Rectal smooth muscle tissue (tissue), 1 donor: ENCODE measurements at regions not wholly inside any gene's neighbourhood (a gene's known extent, or its start where the extent isn't known, plus 50 kb on each side); places are given as distances from the start of the nearest gene placed in this dataset.
"Not testable (repeated sequence)": the region's sequence is repeated elsewhere in the genome, so short reads cannot be mapped to it uniquely, and the experiment has no call there.

Source experiments
- H3K27ac ChIP-seq: one replicate; pipeline ENCODE4 v1.7.0; 2013; ENCODE audit warnings: low read depth, low read length, inconsistent platforms
- H3K27me3 ChIP-seq: one replicate; pipeline ENCODE4 v1.7.0; 2013; ENCODE audit warnings: low read length; ENCODE audit not compliant: control insufficient read depth, insufficient read depth
- H3K36me3 ChIP-seq: one replicate; pipeline ENCODE4 v1.7.0; 2013; ENCODE audit warnings: low read length; ENCODE audit not compliant: control insufficient read depth, insufficient read depth
- H3K4me1 ChIP-seq: one replicate; pipeline ENCODE4 v1.7.0; 2013; ENCODE audit warnings: low read length; ENCODE audit not compliant: control insufficient read depth, insufficient read depth
- H3K4me3 ChIP-seq: one replicate; pipeline ENCODE4 v1.7.0; 2013; ENCODE audit warnings: low read length
- H3K9ac ChIP-seq: one replicate; pipeline ENCODE4 v1.7.0; 2013; ENCODE audit warnings: low read length

GRCh38 chr5:89313044-89313443, 430.1 kb upstream of the MEF2C start:
- Histone ChIP-seq H3K4me3 (no peak overlapping the region), H3K9ac (no peak overlapping the region), H3K27me3 (no peaks in the 10 kb centered on the region), H3K4me1 (peaks cover 11% of the 10 kb centered on the region), H3K36me3 (no peaks in the 10 kb centered on the region), H3K27ac (no peak overlapping the region)

DNA sequence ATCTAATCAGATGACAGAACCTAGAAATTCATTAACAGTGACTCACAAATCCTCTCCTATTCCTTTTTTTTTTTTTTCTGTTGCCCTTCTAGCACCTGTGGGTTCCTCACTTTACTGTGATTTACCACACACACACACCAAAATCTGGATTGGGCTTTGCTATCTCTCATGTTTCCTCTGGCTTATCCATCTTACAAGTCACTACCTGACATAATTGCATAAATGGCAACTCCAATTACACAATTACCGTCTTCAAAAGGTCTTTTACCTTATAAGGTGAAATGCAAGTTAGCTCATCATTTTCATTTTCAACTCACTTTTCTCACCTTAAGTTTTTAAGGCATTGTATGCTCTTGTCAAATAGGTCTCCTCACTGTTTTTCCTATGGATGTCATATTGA, 426.3 kb upstream of the MEF2C start:
- no peak overlapping the region for H3K4me3 ChIP-seq
- H3K9ac ChIP-seq, result no peak overlapping the region

GRCh38 chr5:89308606-89309040, 425.6 kb upstream of the MEF2C start:
- no peak overlapping the region for H3K4me3 ChIP-seq
- peaks cover 1% of the 10 kb centered on the region for H3K4me1 ChIP-seq
- no peak overlapping the region for H3K27ac ChIP-seq
- no peaks in the 10 kb centered on the region for H3K36me3 ChIP-seq
- H3K27me3 ChIP-seq, result no peaks in the 10 kb centered on the region
- no peak overlapping the region for H3K9ac ChIP-seq

More for the DNA sequence above, 426.3 kb upstream of the MEF2C start:
- Histone ChIP-seq H3K36me3 (no peaks in the 10 kb centered on the region), H3K4me1 (peaks cover 8% of the 10 kb centered on the region), H3K27me3 (no peaks in the 10 kb centered on the region), H3K27ac (no peak overlapping the region)

GRCh38 chr5:89307972-89308371, 425.0 kb upstream of the MEF2C start:
- H3K36me3 ChIP-seq, result no peaks in the 10 kb centered on the region

DNA sequence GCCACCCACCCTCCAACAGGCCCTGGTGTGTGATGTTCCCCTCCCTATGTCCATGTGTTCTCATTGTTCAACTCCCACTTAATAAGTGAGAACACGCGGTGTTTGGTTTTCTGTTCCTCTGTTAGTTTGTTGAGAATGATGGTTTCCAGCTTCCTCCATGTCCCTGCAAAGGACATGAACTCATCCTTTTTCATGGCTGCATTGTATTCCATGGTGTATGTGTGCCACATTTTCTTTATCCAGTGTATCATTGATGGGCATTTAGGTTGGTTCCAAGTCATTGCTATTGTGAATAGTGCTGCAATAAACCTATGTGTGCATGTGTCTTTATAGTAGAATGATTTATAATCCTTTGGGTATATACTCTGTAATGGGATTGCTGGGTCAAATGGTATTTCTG, 424.2 kb upstream of the MEF2C start:
- H3K4me1 ChIP-seq, H3K4me3 ChIP-seq, H3K36me3 ChIP-seq, H3K9ac ChIP-seq, H3K27me3 ChIP-seq, H3K27ac ChIP-seq: not testable (repeated sequence)

More at GRCh38 chr5:89307972-89308371, 425.0 kb upstream of the MEF2C start:
- H3K27ac ChIP-seq, result no peak overlapping the region
- no peak overlapping the region for H3K9ac ChIP-seq
- no peaks in the 10 kb centered on the region for H3K4me1 ChIP-seq
- no peaks in the 10 kb centered on the region for H3K27me3 ChIP-seq
- H3K4me3 ChIP-seq, result no peak overlapping the region

GRCh38 chr5:89303033-89303480, 420.1 kb upstream of the MEF2C start:
- no peaks in the 10 kb centered on the region for H3K4me1 ChIP-seq
- H3K9ac ChIP-seq, result no peak overlapping the region
- H3K27ac ChIP-seq, result no peak overlapping the region
- no peaks in the 10 kb centered on the region for H3K27me3 ChIP-seq
- H3K36me3 ChIP-seq, result no peaks in the 10 kb centered on the region
- no peak overlapping the region for H3K4me3 ChIP-seq

DNA sequence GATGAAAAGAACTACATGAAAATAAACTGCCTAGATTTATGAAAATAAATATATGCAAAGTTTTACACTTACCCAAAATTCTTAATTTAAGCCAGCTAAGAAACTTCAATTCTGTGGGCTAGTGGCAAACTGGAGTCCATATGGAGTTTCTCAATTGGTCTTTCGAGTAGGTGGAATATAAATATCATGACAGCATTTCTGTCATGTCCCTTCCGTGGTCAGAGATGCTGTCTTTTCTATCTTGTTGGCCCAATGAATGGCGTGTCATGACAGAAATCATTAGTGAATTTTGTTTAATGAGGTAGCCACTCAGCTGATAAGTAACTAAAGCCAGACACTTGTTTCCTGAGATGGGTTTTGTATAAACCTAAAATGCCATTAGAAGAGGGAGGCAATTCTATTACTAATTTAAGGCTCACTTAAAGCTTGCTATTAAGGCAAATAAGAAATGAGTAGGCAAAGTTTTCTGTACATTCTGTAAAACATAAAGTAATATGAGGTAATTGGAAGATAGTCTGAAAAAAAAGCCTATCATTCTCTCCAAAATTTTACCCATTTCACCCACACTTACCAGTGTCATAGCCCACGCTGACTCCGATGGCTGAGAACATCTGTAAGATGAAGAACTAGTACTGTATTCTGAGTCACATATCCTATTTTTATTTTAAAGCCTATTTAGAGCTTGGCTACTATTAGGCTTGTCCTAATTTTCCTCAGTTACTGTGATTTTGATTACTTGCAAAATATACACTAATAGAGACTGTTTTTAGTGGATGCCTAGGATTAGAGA, 419.3 kb upstream of the MEF2C start:
- Histone ChIP-seq H3K4me3 (no peak overlapping the region), H3K27me3 (no peaks in the 10 kb centered on the region)

DNA sequence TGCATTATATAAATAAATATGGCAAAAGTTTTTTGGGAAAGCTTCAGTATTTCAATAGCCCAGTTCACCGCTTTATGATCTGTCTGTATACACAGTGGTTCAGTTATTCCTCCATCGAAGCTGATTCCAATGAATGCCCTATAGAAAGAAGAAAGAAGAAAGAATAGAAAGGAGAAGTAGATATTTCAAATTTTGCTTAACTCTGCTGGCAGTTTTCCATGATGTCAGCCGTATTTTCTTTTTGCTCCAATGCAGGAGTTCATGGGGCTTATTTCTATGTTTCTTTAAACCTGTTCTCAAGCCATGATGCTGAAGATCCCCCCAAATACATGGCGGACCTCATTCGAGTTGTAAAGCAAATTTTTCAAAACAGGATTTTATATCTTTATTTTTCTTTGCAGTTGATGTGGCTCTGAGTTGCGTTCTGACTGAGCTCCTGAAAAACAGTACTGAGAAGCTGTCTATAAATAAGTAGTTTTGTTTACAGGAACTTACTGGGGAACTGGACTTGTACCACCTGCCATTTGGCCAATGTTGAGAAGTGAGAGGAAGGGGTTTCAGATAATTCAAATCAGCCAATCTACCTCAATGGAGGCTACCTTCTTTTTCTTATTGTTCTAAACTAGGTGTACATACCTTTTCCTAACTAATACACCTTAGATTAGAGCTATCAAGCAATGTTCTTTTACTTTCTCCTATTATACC, 418.5 kb upstream of the MEF2C start:
- Histone ChIP-seq H3K4me1 (no peaks in the 10 kb centered on the region), H3K27ac (no peak overlapping the region), H3K27me3 (no peaks in the 10 kb centered on the region), H3K9ac (no peak overlapping the region), H3K36me3 (no peaks in the 10 kb centered on the region), H3K4me3 (no peak overlapping the region)

More for the DNA sequence above, 419.3 kb upstream of the MEF2C start:
- no peaks in the 10 kb centered on the region for H3K4me1 ChIP-seq
- H3K9ac ChIP-seq, result no peak overlapping the region
- no peak overlapping the region for H3K27ac ChIP-seq
- H3K36me3 ChIP-seq, result no peaks in the 10 kb centered on the region

- H3K27me3 ChIP-seq, result no peaks in the 10 kb centered on the region
- no peak overlapping the region for H3K4me3 ChIP-seq
- no peaks in the 10 kb centered on the region for H3K36me3 ChIP-seq
- H3K9ac ChIP-seq, result no peak overlapping the region
- no peaks in the 10 kb centered on the region for H3K4me1 ChIP-seq
- H3K27ac ChIP-seq, result no peak overlapping the region
Observed at GRCh38 chr5:89300426-89300970, 417.5 kb upstream of the MEF2C start.

DNA sequence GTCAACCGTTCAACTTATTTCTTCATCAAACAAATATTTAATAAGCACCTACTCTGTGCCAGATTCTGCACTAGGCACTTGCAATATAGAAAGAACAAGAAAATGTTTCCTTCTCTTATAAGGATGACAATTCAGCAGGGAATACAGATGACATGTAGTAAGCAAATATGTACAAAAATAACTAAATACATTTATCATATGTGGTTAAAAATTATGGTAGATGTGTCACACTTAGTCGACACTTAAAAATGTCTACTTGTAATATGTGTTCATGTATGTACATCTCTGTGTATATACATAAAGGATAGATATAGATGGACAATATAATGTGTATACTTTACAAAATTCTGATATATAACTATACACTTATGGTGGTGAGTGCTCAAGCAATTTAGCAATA, 417.0 kb upstream of the MEF2C start:
- Histone ChIP-seq H3K4me3 (no peak overlapping the region), H3K27me3 (no peaks in the 10 kb centered on the region), H3K9ac (no peak overlapping the region), H3K36me3 (no peaks in the 10 kb centered on the region), H3K4me1 (no peaks in the 10 kb centered on the region), H3K27ac (no peak overlapping the region)

DNA sequence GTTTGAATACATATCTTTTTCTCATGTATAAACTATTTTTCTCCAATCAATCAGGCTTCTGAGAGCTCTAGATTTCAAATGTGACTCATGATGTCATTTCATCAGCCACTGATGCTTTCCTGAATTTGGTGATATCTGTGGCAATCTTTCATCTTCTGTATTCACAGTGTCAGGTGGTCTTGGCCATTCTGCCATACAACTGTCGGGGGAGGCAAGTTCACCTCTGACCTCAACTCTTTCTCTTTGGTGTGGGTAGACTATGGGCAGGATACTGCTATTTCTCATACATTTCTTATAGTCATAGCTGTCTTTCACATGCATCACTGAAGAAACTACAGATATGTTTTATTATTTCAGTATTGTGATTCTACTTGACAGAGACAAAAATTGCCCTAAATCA, 414.1 kb upstream of the MEF2C start:
- Histone ChIP-seq H3K4me3 (no peak overlapping the region), H3K27ac (no peak overlapping the region), H3K4me1 (no peaks in the 10 kb centered on the region), H3K27me3 (no peaks in the 10 kb centered on the region), H3K9ac (no peak overlapping the region), H3K36me3 (no peaks in the 10 kb centered on the region)

DNA sequence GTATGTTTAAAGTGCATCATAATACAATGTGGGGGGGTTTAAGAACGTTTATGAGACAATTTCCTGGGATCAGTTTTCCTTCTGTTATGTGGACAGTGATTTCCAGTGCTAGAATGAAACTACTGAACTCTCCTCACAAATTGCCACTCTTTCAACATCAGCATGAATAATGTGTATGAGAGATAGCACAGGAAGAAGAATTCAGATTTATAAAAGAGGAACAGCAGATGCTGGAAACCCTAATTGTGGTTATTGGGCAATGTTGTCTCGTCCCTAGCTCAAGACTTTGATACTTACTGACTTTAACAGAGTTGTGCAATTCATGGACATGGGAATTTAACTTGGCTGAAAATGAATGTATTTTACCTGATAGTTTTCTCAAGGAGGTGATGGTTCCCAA, 410.8 kb upstream of the MEF2C start:
- H3K4me1 ChIP-seq, result no peaks in the 10 kb centered on the region
- no peaks in the 10 kb centered on the region for H3K36me3 ChIP-seq
- no peak overlapping the region for H3K27ac ChIP-seq
- no peaks in the 10 kb centered on the region for H3K27me3 ChIP-seq
- H3K4me3 ChIP-seq, result no peak overlapping the region
- H3K9ac ChIP-seq, result no peak overlapping the region
